Endothelial cell of umbilical vein (primary cell): ENCODE measurements at regions not wholly inside any gene's neighbourhood (a gene's known extent, or its start where the extent isn't known, plus 50 kb on each side); places are given as distances from the start of the nearest gene placed in this dataset.

Experiments used
- BruUV-seq: library from RNA; stranded (reverse); fragments of 400-500 nt; replicated peaks from 2 replicates; lab custom pipeline; 2021; lab: Mats Ljungman, UMichigan
- CTCF ChIA-PET: fragments of 300-600, 350-600 bp; sonication (Branson Sonifier 250); formaldehyde crosslinking; loops from one replicate; lab custom pipeline; 2021; ENCODE audit warnings: antibody characterized with exemption, inconsistent platforms; lab: Charles Lee
- POLR2A ChIA-PET: fragments of 300-600, 350-600 bp; sonication (Branson Sonifier 250); formaldehyde crosslinking; loops from one replicate; lab custom pipeline; 2021; ENCODE audit warnings: antibody characterized with exemption, inconsistent platforms; lab: Charles Lee
- DNase-seq: peaks from one replicate; pipeline ENCODE4 v3.0.0-alpha.2; 2011; ENCODE audit warnings: low read depth, low spot score
- FAIRE-seq: peaks from 2 replicates; lab custom pipeline; 2011; peaks lifted over from hg19 to GRCh38; lab: Jason Lieb, UNC
- H2AFZ ChIP-seq: 2 replicates; pipeline ENCODE4 v1.6.0; 2012; ENCODE audit warnings: low read depth, low read length, control low read depth, inconsistent platforms
- H3K27ac ChIP-seq: 2 replicates; pipeline ENCODE4 v1.5.1; 2011; ENCODE audit warnings: low read depth, mild to moderate bottlenecking, control low read depth, low read length, moderate library complexity; ENCODE audit not compliant: insufficient read depth
- H3K27me3 ChIP-seq, 2 experiments: 2 replicates each; pipeline versions ENCODE4 v1.6.0 to v1.6.1; 2011; ENCODE audit warnings: low read length in 2 of 2, mixed read lengths in 1 of 2; ENCODE audit not compliant: control insufficient read depth in 2 of 2, insufficient read depth in 2 of 2
- H3K36me3 ChIP-seq, 2 experiments: 2 replicates in 1 of 2; 3 replicates in 1 of 2; pipeline ENCODE4 v1.5.1; 2011; ENCODE audit warnings: low read length in 2 of 2, mild to moderate bottlenecking in 1 of 2, moderate library complexity in 1 of 2; ENCODE audit not compliant: control insufficient read depth in 2 of 2, insufficient read depth in 2 of 2; ENCODE audit errors: extremely low read depth in 1 of 2
- H3K4me1 ChIP-seq: 3 replicates; pipeline ENCODE4 v1.5.1; 2011; ENCODE audit warnings: mild to moderate bottlenecking, low read length; ENCODE audit not compliant: control insufficient read depth, insufficient read depth; ENCODE audit errors: extremely low read depth
- H3K4me2 ChIP-seq: 2 replicates; pipeline ENCODE4 v1.6.1; 2011; ENCODE audit warnings: low read length, control low read depth, mixed read lengths; ENCODE audit not compliant: insufficient read depth
- H3K4me3 ChIP-seq, 3 experiments: fragments of 200-600 bp in 1 of 3; sonication (generic), shearing (Covaris generic) in 1 of 3; replicated peaks in 1 of 3; 2 replicates each; pipeline ENCODE4 v1.5.1; 2011 to 2016; ENCODE audit warnings: control low read depth in 3 of 3, low read length in 3 of 3, mild to moderate bottlenecking in 2 of 3, inconsistent platforms in 1 of 3, low read depth in 1 of 3, moderate library complexity in 1 of 3; ENCODE audit not compliant: insufficient read depth in 1 of 3
- H3K79me2 ChIP-seq: 2 replicates; pipeline ENCODE4 v1.6.0; 2012; ENCODE audit warnings: low read length, inconsistent platforms; ENCODE audit not compliant: control insufficient read depth, insufficient read depth
- H3K9ac ChIP-seq: replicated peaks from 2 replicates; pipeline ENCODE3; 2011; ENCODE audit warnings: low read length, control low read depth; ENCODE audit not compliant: insufficient read depth; ENCODE audit errors: extremely low read depth
- H3K9me1 ChIP-seq: replicated peaks from 3 replicates; pipeline ENCODE4 v1.6.0; 2011; ENCODE audit warnings: mild to moderate bottlenecking, low read length; ENCODE audit not compliant: control insufficient read depth, insufficient read depth; ENCODE audit errors: extremely low read depth
- H3K9me3 ChIP-seq: replicated peaks from 2 replicates; pipeline ENCODE4 v1.5.1; 2012; ENCODE audit warnings: low read length, inconsistent platforms; ENCODE audit not compliant: control insufficient read depth, insufficient read depth
- H4K20me1 ChIP-seq: replicated peaks from 2 replicates; pipeline ENCODE3; 2011; ENCODE audit warnings: mild to moderate bottlenecking, low read length; ENCODE audit not compliant: control insufficient read depth, insufficient read depth; ENCODE audit errors: extremely low read depth
- CTCF ChIP-seq, 2 donors: IDR thresholded peaks; 1 replicate in 1 of 2; 2 replicates in 1 of 2; pipeline ENCODE4 v1.5.1; 2011; ENCODE audit warnings: low read length in 2 of 2, mild to moderate bottlenecking in 2 of 2, moderate library complexity in 2 of 2, control low read depth in 1 of 2, inconsistent platforms in 1 of 2, low read depth in 1 of 2; ENCODE audit not compliant: insufficient read depth in 1 of 2; ENCODE audit errors: extremely low read depth in 1 of 2
- EZH2 ChIP-seq: IDR thresholded peaks from 2 replicates; pipeline ENCODE4 v1.6.1; 2012; ENCODE audit warnings: borderline replicate concordance, low read depth, mild to moderate bottlenecking, moderate library complexity, low read length, inconsistent platforms; ENCODE audit not compliant: severe bottlenecking
- FOS ChIP-seq: IDR thresholded peaks from 2 replicates; pipeline ENCODE4 v1.6.1; 2011; ENCODE audit warnings: mild to moderate bottlenecking, low read length, moderate library complexity, borderline replicate concordance; ENCODE audit not compliant: insufficient read depth
- GATA2 ChIP-seq: IDR thresholded peaks from 2 replicates; pipeline ENCODE4 v1.7.0; 2011; ENCODE audit warnings: low read depth, mild to moderate bottlenecking, moderate library complexity, mixed read lengths, low read length; ENCODE audit not compliant: insufficient read length, insufficient read depth
- JUN ChIP-seq: IDR thresholded peaks from 2 replicates; pipeline ENCODE4 v1.6.1; 2011; ENCODE audit warnings: borderline replicate concordance, low read depth; ENCODE audit not compliant: insufficient read length, insufficient read depth
- MAX ChIP-seq: IDR thresholded peaks from 2 replicates; pipeline ENCODE4 v1.6.1; 2011; ENCODE audit not compliant: insufficient read depth, insufficient read length
- MYC ChIP-seq: IDR thresholded peaks from one replicate; pipeline ENCODE4 v1.6.1; 2011; ENCODE audit warnings: mild to moderate bottlenecking, low read depth, low read length
- POLR2A ChIP-seq: IDR thresholded peaks from 2 replicates; pipeline ENCODE4 v1.6.1; 2012; ENCODE audit warnings: low read depth, mild to moderate bottlenecking, control low read depth, low read length
- POLR2AphosphoS5 ChIP-seq: IDR thresholded peaks from 2 replicates; pipeline ENCODE4 v1.6.1; 2012; ENCODE audit warnings: low read depth, mild to moderate bottlenecking, control low read depth, low read length, moderate library complexity; ENCODE audit not compliant: insufficient read depth
- dilution Hi-C: fragments of 300-500 bp; cut with MboI; formaldehyde crosslinking; loops from one replicate; pipeline ENCODE4 v1.15.0; 2019; ENCODE audit warnings: low sequenced_read_pairs; ENCODE audit not compliant: extremely low pct_ligation_motif_present
- intact Hi-C: fragments of 100-400 bp; cut with micrococcal nuclease; formaldehyde crosslinking; loops from one replicate; pipeline ENCODE4 v1.10.0; 2022

- TF ChIP-seq POLR2AphosphoS5 (no peak), GATA2 (no peak), MAX (no peak), MYC (no peak), POLR2A (no peak), EZH2 (no peak), CTCF (IDR thresholded peaks at IDR 0.05; ENCODE audit: extremely low read depth in 1 of 2, insufficient read depth in 1 of 2, low read depth in 1 of 2, low read length in 2 of 2) (no peak), JUN (no peak), FOS (no peak)
- Histone ChIP-seq H3K36me3 (no peaks in the 10 kb centered on the region), H3K4me1 (no peaks in the 10 kb centered on the region), H3K9ac (no peak overlapping the region), H3K27ac (no peak overlapping the region), H3K79me2 (no peaks in the 10 kb centered on the region), H3K4me3 (no peak overlapping the region), H3K9me3 (no peaks in the 10 kb centered on the region), H2AFZ (no peak overlapping the region), H3K4me2 (no peak overlapping the region), H3K27me3 (no peaks in the 10 kb centered on the region), H3K9me1 (no peaks in the 10 kb centered on the region), H4K20me1 (no peaks in the 10 kb centered on the region)
- dilution Hi-C loops = no loop called here
- BruUV-seq = no TSS peak
- DNase-seq = no peak
- ChIA-PET POLR2A (no interaction called here), CTCF (no interaction called here)
- intact Hi-C loops = no loop called here
- FAIRE-seq = no peak
Observed at GRCh38 chr4:32470087-32470585, 1750.0 kb downstream of the PCDH7 start.
